ENCODE measurements at regions not wholly inside any gene's neighbourhood (a gene's known extent, or its start where the extent isn't known, plus 50 kb on each side); places are given as distances from the start of the nearest gene placed in this dataset.

DNA sequence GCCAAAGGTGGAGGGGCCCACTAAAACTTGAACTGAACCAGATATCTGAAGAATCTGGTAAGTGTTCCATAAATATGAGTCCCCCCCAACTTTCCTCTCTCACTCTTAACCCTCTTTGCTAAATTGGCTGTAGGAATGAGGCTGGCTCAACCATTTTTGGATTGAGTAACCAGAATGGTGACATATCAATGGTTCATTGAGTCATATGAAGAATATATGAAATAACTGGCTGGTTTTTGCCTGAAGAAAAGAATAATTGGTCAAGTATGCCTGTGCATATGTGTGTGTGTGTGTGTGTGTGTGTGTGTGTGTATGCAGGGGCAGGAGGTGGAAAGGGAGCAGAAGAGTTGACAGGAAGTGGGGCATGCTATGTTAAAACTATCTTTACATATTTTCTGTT is 472.9 kb upstream of the THBS1 start:
- no peak for DNase-seq (ENCODE audit: low read depth in 1 of 2, low spot score in 1 of 2)

DNA sequence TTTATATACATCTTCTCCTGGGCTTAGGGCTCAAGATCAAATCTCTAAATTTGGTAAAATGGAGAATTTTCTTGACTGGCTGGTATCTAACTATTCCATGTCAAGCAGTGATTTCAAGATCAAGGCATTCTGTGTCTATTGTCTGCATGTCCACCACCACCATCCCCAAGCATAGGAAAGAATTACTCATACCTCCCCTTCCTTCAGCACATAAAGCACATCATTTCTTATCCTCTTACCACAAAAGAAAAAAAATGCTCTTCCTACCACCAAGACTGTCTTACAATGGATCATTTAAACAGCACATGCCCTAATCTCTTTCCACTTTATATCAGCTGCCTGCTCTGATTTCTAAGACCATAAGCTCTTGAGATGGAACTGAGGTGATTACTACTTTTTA is 470.5 kb upstream of the THBS1 start:
- no peak for DNase-seq (ENCODE audit: low read depth in 1 of 2, low spot score in 1 of 2)

DNA sequence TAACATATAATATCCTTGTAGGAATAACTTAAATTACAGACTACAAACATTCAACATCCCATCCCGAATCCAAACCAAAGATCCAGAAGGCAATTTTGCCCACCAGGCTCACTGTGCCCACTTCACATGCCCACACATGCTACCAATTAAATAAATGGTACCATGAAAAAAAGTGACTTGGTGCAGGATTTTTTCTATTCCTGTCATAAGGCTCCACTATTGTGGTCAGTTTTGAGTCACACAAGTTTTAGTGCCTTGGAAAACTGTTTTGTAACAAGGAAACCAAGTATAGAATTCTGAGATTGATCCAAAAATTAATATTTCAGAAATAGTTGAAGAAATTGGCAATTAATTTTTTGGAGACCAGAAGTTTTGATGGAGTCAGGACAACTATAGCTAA is 470.1 kb upstream of the THBS1 start:
- no peak for DNase-seq (ENCODE audit: low read depth in 1 of 2, low spot score in 1 of 2)

DNA sequence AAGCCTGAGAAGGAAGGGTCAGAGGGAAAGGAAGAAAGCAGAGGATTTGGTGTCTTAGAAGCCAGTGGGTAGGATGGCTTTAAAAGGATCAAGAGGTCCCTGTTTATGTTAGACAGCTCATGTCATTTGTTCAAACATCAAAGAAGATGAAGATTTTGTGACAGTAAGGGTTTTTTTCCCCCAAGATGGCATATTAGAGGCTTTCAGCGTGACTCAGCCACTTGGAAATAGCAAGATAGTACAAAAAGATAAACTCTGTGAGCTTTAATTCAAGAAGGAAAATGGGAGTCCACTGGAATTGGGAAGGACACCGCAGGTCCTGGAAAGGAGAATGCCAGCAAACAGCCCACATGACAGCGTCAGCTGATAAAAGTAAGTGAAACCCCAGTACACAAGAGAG is 467.1 kb upstream of the THBS1 start:
- DNase-seq (ENCODE audit: low read depth in 1 of 2, low spot score in 1 of 2) = no peak

DNA sequence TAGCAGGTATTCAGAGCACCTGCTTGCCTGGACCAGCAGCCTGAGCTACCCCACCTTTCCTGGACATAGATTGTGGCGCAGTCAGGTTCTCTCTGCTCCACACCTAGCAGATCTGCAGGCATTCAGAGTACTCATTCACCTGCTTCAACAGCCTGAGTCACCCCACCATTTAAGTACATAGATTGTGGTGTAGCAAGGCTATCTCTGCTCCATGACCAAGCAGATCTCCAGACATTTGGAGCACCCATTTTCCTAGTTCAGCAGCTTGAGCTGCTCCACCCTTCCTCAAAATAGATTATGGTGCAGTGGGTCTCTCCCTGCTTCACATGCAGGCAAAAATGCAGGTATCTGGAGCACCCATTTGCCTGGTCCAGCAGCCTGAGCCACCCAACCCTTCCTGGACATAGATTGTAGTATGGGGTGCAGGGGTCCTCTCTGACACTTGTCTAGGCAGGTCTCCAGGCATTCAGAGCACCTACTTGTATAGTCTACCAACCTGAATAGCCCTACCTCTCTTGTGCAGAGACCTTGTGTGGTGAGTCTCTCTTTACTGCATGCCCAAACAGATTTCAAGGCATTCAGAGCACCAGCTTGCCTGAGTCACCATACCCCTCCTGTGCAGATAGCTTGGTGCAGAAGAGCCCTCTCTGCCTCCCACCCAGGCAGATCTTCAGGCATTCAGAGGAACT is 466.0 kb upstream of the THBS1 start:
- no peak for DNase-seq (ENCODE audit: low read depth in 1 of 2, low spot score in 1 of 2)

DNA sequence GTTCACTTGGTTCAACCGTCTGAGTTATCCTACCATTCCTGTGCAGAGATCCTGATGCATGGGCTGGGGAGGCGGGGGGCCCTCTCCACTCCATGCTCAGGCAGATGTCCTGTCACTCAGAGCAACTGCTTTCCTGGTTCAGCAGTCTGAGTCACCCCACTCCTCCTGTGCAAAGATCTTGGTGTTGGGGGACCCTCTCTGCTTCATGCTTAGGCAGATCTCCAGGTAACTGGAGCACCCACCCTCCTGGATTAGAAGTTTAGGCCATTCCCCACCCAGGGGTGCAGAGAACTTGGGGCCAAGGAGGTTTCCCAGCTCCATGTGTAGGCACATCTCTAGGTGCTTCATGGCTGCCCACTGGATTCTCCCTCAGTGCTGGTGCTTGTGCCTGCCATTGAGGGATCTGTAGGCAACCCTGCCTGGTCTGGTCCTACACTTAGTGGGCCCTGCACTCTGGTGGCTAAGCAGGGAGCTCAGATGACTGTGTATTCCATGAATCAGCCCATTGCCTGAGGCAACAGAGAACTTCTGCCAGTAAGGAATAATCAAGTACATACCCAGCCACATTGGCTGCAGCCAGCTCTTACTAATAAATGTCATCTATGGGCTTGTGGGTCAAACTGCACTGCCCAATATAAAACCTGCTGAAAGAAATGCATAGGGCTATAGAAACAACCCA is 465.4 kb upstream of the THBS1 start:
- DNase-seq (ENCODE audit: low read depth in 1 of 2, low spot score in 1 of 2) = no peak

DNA sequence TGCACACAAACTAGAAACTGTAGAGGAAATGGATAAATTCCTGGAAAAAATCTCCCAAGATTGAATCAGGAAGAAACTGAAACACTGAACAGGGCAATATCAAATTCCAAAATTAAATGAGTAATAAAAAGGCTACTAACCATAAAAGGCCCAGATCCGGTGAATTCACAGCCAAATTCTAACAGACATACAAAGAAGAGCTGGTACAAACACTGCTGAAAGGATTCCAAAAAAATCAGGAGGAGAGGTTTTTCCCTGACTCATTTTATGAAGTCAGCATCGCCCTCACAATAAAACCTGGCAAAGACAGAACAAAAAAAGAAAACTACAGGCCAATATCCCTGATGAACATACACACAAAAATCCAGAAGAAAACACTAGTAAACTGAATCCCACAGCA is 462.4 kb upstream of the THBS1 start:
- DNase-seq (ENCODE audit: low read depth in 1 of 2, low spot score in 1 of 2) = no peak

DNA sequence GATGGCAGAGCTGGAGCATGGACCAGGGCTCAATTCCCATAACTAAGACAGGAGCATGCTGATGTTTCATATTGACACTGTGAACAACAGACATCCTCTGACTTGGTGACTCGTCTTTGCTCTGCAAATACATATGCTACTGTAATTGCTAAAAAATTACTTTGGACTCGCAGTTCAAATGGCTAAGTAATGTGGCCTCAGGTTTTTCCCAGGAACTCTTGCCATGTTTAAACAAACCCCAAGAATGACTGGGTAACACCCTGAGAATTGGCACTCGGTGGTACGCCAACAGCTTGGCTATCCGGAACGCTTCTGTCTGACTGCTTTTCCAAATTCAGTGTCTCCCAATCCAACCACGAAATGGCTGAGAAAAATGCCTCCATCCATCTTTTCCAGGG is 456.7 kb upstream of the THBS1 start:
- no peak for DNase-seq (ENCODE audit: low read depth in 1 of 2, low spot score in 1 of 2)

DNA sequence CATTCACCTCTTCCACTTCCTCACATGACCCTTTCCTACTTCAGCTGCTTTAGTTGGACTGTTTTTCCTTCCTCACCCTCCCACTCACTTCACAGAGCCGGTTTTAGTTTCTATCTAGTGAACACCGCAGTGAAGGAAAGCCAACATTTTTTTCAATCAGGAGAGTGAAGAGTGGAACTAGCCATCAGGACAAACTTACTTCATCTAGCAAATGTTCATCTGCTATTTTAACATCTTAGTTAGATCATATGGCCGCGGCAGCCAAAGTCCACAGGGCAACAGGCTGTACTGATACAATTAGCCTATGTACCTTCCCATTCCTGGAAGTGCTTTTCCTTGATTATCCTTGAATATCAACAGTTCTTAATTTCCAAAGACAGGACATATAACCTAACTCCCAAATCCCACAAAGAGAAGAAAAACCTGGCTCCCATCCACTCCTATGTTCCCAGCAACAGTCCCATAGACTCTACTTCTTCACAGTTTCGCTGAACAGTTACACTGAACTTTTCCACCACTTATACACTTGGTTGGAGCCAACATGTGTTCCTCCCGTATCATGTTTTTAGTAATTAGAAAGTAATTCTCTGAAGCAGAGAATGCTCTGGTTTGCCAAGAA is 456.2 kb upstream of the THBS1 start:
- no peak for DNase-seq (ENCODE audit: low read depth in 1 of 2, low spot score in 1 of 2)

DNA sequence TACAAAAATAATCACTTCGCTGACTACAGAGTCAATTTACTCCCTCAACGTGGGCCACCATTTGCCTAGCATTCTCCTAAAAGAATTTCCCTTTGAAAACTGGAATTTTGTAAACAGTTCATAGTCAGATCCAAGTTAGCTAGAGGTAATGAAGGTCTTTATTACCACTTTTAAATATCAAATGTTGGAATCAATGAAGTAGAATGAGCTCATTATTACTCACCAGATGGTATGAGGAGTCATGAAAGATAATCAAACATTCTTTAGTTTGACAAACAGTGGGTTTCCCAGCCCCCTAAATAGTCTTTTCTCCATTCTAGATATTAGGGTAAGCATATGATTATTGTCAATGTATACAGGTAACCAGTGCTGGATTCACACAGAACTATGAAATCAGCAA is 455.7 kb upstream of the THBS1 start:
- DNase-seq (ENCODE audit: low read depth in 1 of 2, low spot score in 1 of 2) = no peak

DNA sequence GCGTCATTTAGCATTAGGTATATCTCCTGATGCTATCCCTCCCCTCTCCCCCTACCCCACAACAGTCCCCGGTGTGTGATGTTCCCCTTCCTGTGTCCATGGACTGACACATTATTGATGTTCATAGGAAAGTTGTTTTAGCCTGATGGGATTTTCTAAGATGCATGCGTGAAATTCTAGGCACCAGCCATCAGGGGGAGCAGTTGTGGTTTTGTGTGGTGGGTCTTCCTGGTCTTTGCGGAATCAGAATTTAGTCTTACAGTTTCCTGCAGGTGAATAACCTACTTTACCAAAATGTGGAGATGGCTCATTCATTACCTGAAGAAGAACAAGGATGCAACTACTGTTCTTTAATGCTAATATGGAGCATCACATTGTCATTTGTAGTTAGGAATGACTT is 455.0 kb upstream of the THBS1 start:
- peak in 1 of 2 donors; percentile 8 for DNase-seq (ENCODE audit: low read depth in 1 of 2, low spot score in 1 of 2)

DNA sequence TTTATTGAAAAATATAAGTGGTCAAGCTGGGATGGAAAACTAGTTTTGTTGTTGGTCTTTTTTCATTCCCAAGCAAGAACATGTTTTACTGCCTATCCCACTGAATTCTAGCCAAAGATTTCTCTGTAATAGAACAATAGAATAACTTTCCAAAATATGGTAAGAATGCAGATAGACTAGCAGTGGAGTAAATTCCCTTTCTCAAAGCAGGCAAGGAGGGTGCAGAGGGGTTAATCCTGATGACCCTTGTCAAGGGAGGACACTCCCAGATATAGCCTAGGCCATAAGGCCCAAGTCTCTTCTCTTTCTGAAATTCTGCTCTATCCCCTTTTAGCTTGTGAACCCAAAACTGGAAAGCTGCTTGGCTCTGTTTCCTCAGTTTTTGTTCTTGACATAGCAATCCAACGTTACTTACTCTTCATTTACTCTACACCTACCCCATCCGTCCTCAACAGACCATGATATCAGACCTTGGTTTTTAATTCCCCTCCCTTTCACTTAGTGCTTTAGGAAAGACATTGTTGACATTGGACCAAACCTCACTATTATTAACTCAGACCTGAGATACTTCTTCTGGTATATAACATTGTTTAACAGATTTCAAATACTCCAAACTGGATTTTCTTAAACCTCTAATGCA is 453.6 kb upstream of the THBS1 start:
- DNase-seq (ENCODE audit: low read depth in 1 of 2, low spot score in 1 of 2) = no peak

DNA sequence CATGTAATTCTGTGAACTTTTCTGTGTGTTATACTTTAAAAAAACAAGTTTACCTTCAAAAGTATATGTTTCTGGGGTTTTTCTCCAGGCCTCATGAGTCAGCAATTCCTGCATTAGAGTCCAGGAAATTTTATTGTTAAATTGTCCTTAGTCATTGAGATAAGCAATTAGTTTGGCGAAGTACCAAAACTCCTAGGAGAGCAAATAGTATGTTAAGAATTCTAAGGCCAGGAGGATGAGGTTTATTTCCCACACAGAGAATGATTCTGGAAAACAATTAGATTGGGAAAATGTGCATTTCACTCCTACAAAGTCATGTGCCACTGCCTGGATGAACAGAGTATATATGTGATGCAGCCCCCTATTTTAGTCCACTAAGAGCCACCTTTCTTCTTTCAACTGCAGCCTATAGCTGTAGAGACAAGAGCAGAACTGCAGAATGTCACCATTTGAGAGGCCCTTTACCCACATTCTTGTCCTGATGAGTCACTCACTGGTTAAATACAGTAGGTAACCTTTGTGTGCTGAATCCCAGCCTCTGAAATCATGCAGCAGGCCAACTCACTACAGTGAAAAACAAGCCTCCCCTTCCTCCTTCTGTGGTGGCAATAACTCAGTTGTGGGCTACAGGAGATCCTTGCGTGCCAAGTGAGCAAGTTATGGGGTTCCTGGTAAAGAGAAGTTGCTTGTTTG is 452.8 kb upstream of the THBS1 start:
- DNase-seq (ENCODE audit: low read depth in 1 of 2, low spot score in 1 of 2) = no peak

DNA sequence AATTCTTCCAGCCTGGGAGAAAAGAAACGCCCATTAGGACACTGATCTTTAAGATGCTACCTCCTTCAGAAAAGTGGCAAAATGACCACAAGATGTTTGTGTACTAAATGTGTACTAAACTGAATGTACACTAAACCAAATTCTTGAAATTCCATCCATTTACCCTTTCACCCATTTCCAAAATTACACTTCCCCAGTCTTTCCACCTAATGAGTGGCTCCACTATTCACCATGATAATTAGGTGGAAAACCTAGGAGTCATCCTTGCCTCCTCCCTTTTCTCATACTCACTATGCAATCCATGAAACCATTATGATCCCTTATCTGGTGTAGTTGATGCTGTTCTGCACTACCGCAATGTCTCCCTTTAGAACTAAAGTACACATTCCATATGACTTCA is 452.1 kb upstream of the THBS1 start:
- no peak for DNase-seq (ENCODE audit: low read depth in 1 of 2, low spot score in 1 of 2)

DNA sequence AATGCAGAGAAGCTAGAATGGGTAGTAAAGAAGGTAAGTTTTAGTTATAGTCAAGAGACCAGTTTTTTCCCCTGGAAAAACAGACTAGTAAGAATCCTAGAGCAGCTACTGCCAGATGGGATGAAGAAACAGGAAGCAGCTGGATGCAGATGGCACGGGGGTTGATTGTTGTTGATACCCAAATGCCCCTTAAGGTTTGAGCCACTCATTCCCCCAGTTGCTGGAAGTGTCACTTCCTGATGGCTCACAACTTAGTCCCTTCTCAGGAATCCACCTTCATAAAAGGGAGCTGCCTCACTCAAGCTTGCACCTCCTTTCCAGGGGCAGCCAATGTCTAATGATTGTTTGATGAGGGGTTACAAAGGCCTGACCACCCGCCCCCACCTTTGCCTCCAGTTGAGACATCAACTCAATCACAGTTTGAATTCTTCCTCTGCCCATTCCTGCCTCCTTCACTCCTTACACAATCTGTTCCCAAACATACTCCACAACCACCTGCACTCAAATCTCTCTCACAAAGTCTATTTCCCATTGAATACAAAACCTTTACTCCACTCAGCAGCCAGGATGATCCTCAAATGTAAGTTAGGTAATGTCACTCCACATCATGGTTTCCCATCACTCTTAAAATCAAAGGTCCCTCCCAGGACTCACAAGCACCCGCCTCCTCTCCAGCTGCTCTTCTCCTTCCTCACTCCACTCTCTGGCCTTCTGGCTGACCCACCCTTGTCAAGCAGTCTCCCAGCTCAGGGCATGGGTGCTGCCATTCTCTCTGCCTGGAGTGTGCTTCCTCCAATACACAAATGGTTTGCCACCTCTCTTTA is 450.1 kb upstream of the THBS1 start:
- no peak for DNase-seq (ENCODE audit: low read depth in 1 of 2, low spot score in 1 of 2)

DNA sequence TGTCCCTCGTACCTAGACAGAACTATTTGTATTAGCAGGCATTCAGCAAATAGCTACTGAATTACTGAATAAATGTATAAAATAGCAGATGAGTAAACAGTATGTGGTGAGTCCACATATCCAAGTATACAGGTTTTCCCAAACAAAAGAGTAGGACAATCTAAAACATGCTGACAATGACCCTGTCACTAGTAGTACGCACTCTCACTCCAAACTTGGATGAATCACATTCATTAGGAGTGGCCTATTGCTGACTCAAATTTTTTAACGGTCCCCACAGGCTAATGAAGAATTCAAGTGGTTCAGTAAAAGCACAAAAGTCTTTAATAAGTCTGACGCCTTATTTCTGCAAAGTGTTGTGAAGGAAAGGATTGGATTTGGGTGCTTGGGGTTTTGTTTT is 449.3 kb upstream of the THBS1 start:
- DNase-seq (ENCODE audit: low read depth in 1 of 2, low spot score in 1 of 2) = no peak

DNA sequence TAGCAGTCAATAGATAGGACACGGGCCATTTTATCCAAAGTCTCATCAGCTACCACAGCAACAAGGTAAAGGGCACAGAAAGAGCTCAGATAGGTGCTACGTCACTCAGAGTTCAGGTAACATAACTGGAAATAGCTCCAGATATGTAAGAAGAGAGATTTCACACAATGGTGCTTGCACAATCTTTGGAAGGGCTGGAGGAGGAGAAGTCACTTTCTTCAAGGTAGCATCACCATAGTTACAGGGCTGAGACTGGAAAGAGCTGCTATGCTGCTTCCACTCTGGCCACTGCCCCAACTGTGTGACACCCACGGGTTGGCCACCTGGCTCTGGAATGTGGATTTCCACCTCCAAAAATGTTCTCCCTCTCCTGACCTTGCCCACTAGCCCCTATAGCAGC is 448.8 kb upstream of the THBS1 start:
- DNase-seq (ENCODE audit: low read depth in 1 of 2, low spot score in 1 of 2) = no peak

DNA sequence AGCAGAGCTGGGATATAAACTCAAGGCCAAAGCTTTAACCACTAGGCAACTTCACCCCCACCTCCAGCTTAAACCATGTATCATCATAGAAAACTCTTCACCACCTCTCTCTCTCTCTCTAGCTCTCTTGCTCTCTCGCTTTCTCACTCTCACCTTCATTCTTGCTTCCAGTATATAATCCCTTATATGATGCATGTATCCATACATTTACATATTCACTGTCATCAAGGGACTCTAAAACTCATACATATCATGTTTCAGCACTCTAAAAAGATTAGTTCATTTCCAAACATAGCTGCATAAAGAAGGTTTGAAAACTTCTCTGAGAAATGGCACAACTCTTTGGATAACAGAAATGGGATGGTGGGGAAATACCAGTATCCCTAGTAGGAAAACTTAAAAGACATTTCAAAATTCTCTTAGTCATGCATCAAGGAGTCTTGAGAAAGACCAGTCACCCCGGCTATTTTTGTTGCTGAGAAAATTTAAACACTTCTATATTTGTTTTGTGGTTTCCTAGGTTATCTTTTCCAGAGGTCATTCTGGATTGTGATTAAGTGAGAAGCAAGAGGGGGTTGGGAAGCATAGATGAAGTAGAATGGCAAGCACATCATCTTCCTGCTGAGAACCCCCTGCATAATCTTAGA is 447.8 kb upstream of the THBS1 start:
- no peak for DNase-seq (ENCODE audit: low read depth in 1 of 2, low spot score in 1 of 2)

DNA sequence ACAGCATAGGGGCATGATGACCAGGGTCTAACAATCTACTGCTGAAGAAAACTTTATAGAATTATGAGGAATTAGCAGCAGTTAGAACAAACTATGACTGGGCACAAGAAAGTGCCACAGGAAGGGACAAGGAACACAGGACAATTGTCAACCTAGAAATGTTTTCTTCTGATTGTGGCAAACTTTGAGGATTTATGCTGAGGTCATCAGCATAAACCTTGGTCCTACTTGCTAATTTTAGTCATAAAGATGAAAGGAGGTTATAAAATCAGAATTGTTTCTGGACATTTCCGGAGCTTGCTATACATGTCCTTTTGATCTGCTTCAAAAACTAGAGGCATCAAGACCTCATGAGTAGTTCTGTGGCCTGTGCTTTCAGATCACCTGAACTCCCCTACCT is 446.6 kb upstream of the THBS1 start:
- no peak for DNase-seq (ENCODE audit: low read depth in 1 of 2, low spot score in 1 of 2)

DNA sequence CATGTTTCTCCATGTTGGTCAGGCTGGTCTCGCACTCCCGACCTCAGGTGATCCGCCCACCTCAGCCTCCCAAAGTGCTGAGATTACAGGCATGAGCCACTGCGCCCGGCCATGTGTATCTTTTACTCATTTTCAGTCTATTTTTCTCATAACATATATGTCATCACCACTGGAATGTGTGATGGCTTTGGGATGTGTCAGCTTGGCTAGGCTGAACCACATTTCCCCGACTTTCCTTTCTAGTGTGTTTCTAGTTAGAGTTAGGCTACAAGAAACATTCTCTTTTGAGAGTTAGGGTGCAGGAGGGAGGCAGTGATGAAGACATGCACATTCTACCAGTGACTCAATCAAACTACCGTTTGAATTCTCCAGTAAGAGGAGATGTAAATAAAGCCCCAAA is 444.9 kb upstream of the THBS1 start:
- DNase-seq (ENCODE audit: low read depth in 1 of 2, low spot score in 1 of 2) = no peak

All from activated CD4-positive, alpha-beta T cell treated with anti-CD3 and anti-CD28 coated beads, Interleukin-2, amount 50 U/mL, for 24 hours (primary cell).